HG03097 (cell line): ENCODE measurements at regions not wholly inside any gene's neighbourhood (a gene's known extent, or its start where the extent isn't known, plus 50 kb on each side); places are given as distances from the start of the nearest gene placed in this dataset.
A peak's percentile ranks its signal among the peaks of the same experiment; 100 is the strongest.
"Not testable (repeated sequence)": the region's sequence is repeated elsewhere in the genome, so short reads cannot be mapped to it uniquely, and the experiment has no call there.

Experiments
- ATAC-seq: cut with Tn5 transposase; IDR thresholded peaks from one replicate; pipeline ENCODE4 v1.9.1; 2021; ENCODE audit not compliant: unreplicated experiment, low FRiP score

GRCh38 chr17:70369391-70369790 lies 200.1 kb downstream of the KCNJ2 start:
- ATAC-seq: no peak

GRCh38 chr17:70370816-70371215 lies 201.5 kb downstream of the KCNJ2 start:
- no peak for ATAC-seq

DNA sequence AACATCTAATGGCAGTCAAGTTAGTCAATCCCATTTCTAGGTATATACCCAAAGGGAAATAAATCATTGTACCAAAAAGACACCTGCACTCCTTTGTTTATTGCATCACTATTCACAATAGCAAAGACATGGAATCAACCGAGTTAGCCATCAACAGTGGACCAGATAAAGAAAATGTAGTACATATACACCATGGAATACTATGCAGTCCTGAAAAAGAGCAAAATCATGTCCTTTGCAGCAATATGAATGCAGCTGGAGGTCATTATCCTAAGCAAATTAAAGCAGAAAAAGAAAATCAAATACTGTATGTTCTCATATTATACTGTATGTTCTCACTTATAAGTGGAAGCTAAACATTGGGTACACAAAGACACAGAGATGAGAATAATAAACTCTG lies 204.0 kb downstream of the KCNJ2 start:
- ATAC-seq: no peak

GRCh38 chr17:70374496-70374895 lies 205.2 kb downstream of the KCNJ2 start:
- ATAC-seq: no peak

DNA sequence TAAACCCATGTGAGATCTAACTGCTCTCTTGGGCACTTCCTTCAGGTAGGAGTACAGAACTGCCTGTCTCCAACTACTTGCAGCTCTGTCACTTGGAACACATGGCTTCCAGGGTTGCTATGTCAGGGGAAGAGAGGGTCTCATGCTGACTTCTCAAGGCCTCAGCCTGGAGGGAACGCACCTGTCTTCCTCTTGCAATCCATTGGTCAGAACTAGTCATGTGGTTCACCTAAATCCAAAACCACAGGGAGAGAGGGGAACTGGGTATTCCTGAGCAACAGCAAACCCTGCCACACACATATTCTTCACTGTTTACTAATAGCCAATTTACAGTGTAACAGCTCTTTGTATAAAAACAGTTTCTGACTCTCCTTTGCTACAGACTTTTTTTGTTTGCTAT lies 206.1 kb downstream of the KCNJ2 start:
- no peak for ATAC-seq

DNA sequence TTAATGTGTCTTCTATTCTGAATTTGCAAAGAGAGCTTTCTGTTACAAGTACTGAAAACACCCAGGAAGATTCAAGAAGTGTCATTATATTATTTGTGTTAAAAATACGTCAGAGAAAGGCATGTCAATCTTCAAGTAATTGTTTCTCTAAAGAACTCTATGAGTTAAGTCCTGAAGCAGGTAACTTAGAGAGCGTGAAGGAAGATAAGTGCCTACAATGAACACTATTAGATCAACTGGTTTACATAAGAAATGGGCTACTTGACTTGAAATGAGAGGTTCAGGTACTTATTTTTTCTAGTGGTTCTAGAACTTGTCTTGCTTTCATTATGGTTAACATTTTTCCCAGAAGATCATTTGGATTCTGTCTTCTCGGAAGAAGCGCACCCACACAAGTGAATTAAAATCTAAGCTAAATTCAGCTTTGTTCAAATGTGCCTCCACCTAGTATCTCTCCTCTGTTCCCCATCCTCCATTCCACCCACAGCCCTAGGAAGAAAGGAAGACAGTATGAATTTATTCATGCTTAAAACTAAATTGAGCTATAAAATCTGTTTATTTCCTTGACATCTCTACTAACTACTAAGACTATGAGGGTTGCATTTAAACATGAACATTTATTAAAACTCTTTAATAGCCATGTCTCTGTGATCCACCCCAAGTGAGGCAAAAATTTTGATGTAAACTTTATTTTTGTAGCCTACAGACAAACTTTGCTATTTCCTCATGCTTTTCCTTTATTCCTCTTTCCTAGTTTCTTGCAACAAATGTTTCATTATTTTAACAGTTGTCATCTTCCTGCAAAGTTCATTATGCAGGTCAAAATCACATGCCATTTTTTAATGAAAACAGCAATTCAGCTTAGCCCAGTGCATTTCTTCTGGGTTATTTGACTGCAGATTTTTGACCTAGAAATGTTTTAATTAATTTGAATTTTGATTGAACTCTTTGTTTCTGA lies 206.8 kb downstream of the KCNJ2 start:
- ATAC-seq: no peak

DNA sequence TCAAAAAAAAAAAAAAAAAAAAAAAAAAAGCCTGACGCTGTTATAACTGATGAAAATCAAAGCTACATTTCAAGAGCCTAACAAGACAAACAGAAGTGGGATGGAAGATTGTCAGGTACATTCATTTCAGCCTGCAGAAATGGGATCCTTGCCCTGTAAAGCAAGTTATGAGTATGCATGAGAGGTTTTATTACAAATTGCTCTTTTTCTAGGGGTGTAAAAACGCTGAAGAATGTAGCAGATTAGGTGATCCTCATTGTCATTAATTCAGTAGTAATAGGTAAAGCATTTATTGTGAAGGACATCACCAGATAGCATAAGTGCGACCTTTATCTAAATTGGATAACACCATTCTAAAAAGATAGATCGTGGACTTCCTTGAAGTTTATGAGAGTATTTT lies 208.3 kb downstream of the KCNJ2 start:
- no peak for ATAC-seq

- ATAC-seq: no peak
These were observed 208.7 kb downstream of the KCNJ2 start for GRCh38 chr17:70378076-70378475.

DNA sequence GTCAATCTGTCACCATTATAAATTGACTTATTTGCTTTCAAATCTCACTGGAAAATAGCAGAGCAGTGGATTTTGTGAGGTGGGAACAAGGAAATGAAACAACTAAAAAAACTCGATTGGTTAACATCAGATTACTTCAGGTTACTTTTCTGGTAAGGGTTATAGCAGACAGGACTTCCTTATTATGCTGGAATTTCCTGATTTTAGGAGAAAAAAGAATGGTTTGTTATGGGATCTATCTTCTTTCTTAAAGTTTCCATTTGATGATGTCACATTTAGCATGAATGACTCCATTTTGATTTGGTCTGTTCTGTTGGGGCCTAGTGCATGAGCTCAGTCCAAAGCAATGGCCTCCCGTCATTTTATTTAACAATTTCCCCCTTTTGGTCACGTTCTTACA lies 210.6 kb downstream of the KCNJ2 start:
- ATAC-seq: no peak

DNA sequence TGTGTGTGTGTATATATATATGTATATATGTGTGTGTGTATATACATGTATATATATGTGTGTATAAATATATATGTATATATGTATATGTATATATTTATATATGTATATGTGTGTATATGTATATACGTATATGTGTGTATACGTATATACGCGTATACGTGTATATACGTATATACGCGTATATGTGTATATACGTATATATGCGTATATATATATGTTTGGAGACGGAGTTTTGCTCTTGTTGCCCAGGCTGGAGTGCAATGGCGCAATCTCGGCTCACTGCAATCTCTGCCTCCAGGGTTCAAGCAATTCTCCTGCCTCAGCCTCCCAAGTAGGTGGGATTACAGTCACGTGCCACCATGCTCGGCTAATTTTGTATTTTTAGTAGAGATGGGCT lies 212.6 kb downstream of the KCNJ2 start:
- not testable (repeated sequence) for ATAC-seq

GRCh38 chr17:70388326-70388725 lies 219.0 kb downstream of the KCNJ2 start:
- no peak for ATAC-seq

- ATAC-seq: not testable (repeated sequence)
These were observed 220.0 kb downstream of the KCNJ2 start for GRCh38 chr17:70389232-70389757.

DNA sequence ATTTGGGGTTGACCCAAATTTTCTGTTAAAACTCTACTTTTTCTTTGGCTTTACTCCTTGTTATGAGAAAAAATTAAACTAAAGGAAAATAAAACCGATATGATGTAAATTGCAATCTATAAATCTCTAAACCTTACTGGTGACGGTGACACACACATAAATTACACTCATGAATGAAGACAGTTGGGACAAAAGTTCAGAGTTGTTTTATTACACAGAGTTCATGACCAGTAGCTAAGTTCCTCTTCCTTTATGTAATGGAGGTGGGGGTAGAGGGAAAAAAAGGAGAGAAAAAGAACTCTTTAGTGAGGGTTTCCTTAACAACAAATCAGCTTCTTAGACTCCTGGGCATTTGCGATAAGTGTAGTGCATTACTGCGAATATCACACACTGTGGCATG lies 220.7 kb downstream of the KCNJ2 start:
- ATAC-seq: no peak

DNA sequence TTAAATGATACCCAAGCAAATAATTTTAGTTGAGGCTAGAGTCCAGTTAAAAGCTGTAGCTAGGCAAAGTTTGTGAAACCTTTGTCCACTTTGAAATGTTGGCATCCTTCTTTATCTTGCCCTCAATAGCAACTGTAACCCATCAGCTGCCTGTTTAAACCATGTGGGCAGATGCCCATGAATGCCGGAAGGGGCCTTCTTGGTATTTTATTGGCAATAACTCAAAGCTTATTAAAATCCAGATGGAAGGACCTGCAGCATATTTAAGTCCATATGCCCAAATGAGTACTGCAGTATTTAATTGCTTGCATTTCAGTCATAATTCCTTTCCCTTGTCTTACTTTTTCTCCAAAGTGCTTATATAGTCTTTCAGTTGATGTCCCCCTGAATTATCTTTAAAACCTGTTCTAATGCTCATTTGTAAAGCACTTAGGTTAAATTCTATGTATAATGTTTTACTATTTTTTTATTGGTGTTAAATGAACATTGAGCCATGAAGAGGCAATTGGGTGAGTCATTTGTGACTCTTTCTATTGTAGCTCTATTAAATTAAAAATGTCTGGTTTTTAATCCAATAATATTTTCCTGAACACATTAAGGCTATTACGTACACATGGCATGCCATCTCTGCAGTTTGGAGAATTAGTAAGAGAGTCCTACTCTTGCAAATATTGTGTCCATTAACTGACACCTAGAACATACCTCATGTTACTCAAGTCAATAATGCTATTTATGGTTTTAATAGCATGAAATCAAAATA lies 225.3 kb downstream of the KCNJ2 start:
- ATAC-seq: no peak

DNA sequence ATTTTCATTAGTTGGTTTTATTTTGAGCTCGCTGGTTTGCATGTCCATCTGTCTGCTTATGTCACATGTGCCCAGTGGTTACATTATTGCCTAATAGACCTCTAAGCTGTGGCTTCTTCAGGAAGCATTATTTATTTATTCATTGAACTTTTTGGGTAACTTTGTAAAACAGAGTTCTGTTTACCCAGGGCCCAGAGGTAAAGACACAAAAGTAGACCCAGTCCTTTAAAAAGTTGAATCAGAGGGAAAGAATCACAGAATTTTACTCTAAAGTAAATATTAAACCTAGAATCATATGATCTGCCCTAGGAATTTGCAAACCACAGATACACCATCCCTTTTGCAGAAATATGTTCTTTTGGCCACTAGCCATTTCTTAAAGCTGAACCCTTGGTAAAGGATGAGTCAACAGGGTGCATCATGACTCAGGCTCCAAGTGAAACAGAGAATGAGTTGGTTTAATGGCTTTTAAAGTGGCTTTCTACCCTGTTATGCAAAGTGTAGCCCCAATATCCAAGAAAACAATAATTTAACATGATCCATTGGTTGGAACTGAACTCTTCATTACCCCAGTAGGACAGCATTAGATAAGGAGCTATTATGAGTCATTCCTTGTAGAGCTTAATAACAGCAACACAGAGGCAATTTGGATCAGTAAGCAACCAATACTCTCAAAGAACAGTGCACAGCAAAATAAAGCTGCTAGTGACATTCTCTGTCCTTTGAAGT lies 236.3 kb downstream of the KCNJ2 start:
- ATAC-seq: peak; percentile 85

- no peak for ATAC-seq
These were observed 238.2 kb downstream of the KCNJ2 start for GRCh38 chr17:70407506-70407905.

DNA sequence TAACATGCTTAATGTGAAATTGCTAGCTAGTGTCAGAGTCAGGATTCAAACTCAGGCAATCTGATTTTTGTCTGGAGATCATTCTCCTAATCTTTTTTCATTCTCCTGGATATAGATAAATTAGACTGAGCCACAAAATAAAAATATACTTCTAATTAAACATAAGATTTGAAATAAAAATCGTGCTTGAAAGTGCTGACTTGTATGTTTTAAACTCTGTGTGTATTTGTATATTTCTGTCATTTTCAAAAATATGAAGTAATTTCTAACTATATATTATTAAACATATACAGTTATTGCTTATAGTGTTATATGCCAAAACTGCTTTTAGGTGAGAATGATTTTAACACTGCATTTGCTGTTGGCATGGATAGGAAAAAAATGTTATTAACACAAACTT lies 239.4 kb downstream of the KCNJ2 start:
- no peak for ATAC-seq

DNA sequence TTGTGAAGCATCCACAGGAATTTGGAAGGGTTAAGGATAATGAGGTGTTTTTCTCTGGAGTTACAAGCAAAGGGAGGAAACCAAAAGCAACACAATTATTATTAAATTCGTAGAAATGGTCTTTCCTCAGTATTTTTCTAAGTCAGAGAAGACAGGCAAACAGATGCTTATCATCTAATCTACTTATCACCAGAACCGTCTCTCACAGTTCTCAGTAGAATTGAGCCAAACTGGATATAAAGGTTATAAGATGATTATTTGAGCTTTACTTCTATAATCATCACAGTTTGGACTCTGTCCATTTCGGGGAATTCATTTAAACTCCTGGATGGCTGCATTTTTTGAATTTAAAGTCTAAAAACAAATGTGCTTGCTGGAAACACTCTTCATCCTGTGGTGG lies 245.0 kb downstream of the KCNJ2 start:
- no peak for ATAC-seq

DNA sequence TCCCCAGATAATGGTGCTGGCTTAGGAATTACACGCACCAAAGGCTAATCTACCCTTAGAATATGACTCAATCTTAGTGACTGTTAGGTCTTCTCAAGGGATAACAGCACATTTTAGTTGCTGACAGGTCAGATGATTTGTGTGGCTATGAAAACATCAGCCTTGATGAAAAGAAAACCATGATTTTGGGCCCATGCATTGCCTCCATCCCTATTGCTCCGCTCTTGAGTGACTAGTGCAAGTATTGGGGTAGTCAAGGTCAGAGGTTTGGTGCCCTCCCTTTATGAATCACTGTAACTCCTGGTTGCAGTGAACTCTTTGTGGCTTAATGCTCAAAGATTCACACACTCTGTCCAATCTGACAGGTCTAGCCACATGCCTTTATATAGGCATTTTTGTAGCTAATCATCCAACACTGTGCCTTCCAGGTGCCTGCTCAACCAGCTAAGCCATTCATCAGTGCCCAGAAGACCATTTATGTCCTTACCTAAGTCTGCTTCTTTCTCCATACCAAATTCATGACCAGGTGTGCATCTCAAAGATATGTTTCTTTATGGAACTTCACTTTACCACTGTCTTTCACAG lies 251.6 kb downstream of the KCNJ2 start:
- no peak for ATAC-seq

- ATAC-seq: no peak
These were observed 253.5 kb downstream of the KCNJ2 start for GRCh38 chr17:70422862-70423261.
